H9 (cell line): ENCODE measurements at regions not wholly inside any gene's neighbourhood (a gene's known extent, or its start where the extent isn't known, plus 50 kb on each side); places are given as distances from the start of the nearest gene placed in this dataset.

ENCODE experiments used
- DNase-seq: peaks from one replicate; pipeline ENCODE4 v3.0.0-alpha.2; 2017
- H2AFZ ChIP-seq: one replicate; pipeline ENCODE4 v1.6.1; 2013; ENCODE audit warnings: mild to moderate bottlenecking, low read length, control low read depth, moderate library complexity
- H2AK5ac ChIP-seq: 2 replicates; pipeline ENCODE4 v1.6.1; 2013; ENCODE audit warnings: low read length, control low read depth, mixed read lengths; ENCODE audit not compliant: insufficient read length
- H2BK120ac ChIP-seq: one replicate; pipeline ENCODE4 v1.6.1; 2013; ENCODE audit warnings: low read depth, mild to moderate bottlenecking, low read length, control low read depth, inconsistent platforms; ENCODE audit not compliant: poor library complexity, severe bottlenecking
- H2BK12ac ChIP-seq: 2 replicates; pipeline ENCODE4 v1.6.1; 2013; ENCODE audit warnings: low read length, control low read depth, mixed read lengths, low read depth; ENCODE audit not compliant: insufficient read length
- H2BK15ac ChIP-seq: 2 replicates; pipeline ENCODE4 v1.6.1; 2013; ENCODE audit warnings: low read depth, low read length, control low read depth
- H2BK20ac ChIP-seq: one replicate; pipeline ENCODE4 v1.6.1; 2013; ENCODE audit warnings: low read depth, mild to moderate bottlenecking, low read length, control low read depth, inconsistent platforms; ENCODE audit not compliant: poor library complexity, severe bottlenecking
- H2BK5ac ChIP-seq: 2 replicates; pipeline ENCODE4 v1.6.1; 2013; ENCODE audit warnings: low read length, control low read depth, mixed read lengths; ENCODE audit not compliant: insufficient read length
- H3K14ac ChIP-seq: 2 replicates; pipeline ENCODE4 v1.6.1; 2013; ENCODE audit warnings: low read length, control low read depth; ENCODE audit not compliant: insufficient read depth
- H3K18ac ChIP-seq: 2 replicates; pipeline ENCODE4 v1.6.1; 2013; ENCODE audit warnings: low read depth, mild to moderate bottlenecking, mixed read lengths, low read length, control low read depth; ENCODE audit not compliant: insufficient read length
- H3K23ac ChIP-seq: 2 replicates; pipeline ENCODE4 v1.6.1; 2013; ENCODE audit warnings: low read length, control low read depth, mixed read lengths, low read depth; ENCODE audit not compliant: insufficient read length
- H3K23me2 ChIP-seq: 2 replicates; pipeline ENCODE4 v1.6.1; 2013; ENCODE audit warnings: low read depth, mild to moderate bottlenecking, mixed read lengths, low read length, control low read depth; ENCODE audit not compliant: insufficient read length, poor library complexity, severe bottlenecking
- H3K27ac ChIP-seq: 2 replicates; pipeline ENCODE4 v1.5.1; 2013; ENCODE audit warnings: low read length, control low read depth, mixed read lengths, low read depth; ENCODE audit not compliant: insufficient read length
- H3K27me3 ChIP-seq: 2 replicates; pipeline ENCODE4 v1.6.1; 2013; ENCODE audit warnings: low read length, control low read depth, inconsistent platforms; ENCODE audit not compliant: insufficient read depth
- H3K4ac ChIP-seq: 2 replicates; pipeline ENCODE4 v1.6.1; 2013; ENCODE audit warnings: low read depth, mild to moderate bottlenecking, control low read depth, inconsistent platforms, low read length, moderate library complexity
- H3K4me1 ChIP-seq: 2 replicates; pipeline ENCODE4 v1.6.1; 2013; ENCODE audit warnings: low read length, control low read depth, inconsistent platforms; ENCODE audit not compliant: insufficient read depth
- H3K4me2 ChIP-seq: 2 replicates; pipeline ENCODE4 v1.6.1; 2013; ENCODE audit warnings: low read length, control low read depth, mixed read lengths; ENCODE audit not compliant: insufficient read length, insufficient read depth
- H3K56ac ChIP-seq: 2 replicates; pipeline ENCODE4 v1.6.1; 2013; ENCODE audit warnings: low read depth, mild to moderate bottlenecking, mixed read lengths, low read length, control low read depth; ENCODE audit not compliant: insufficient read length
- H3K79me1 ChIP-seq: 2 replicates; pipeline ENCODE4 v1.6.1; 2013; ENCODE audit warnings: low read depth, mild to moderate bottlenecking, moderate library complexity, low read length, control low read depth, inconsistent platforms; ENCODE audit not compliant: insufficient read depth, poor library complexity, severe bottlenecking
- H3K79me2 ChIP-seq: 2 replicates; pipeline ENCODE4 v1.6.1; 2013; ENCODE audit warnings: low read length, control low read depth, inconsistent platforms; ENCODE audit not compliant: insufficient read depth
- H3K9ac ChIP-seq: 2 replicates; pipeline ENCODE4 v1.6.1; 2013; ENCODE audit warnings: low read length, control low read depth, mixed read lengths; ENCODE audit not compliant: insufficient read length; ENCODE audit errors: extremely low read depth
- H3K9me3 ChIP-seq: one replicate; pipeline ENCODE4 v1.6.1; 2013; ENCODE audit warnings: low read depth, low read length, inconsistent platforms; ENCODE audit not compliant: control insufficient read depth
- H3T11ph ChIP-seq: one replicate; pipeline ENCODE4 v1.6.1; 2013; ENCODE audit warnings: mild to moderate bottlenecking, low read length, control low read depth, inconsistent platforms
- H4K20me1 ChIP-seq: one replicate; pipeline ENCODE4 v1.6.1; 2013; ENCODE audit not compliant: control insufficient read depth, insufficient read length, insufficient read depth
- H4K5ac ChIP-seq: 2 replicates; pipeline ENCODE4 v1.6.1; 2013; ENCODE audit warnings: low read depth, mild to moderate bottlenecking, mixed read lengths, low read length, control low read depth; ENCODE audit not compliant: insufficient read length
- H4K8ac ChIP-seq: replicated peaks from 2 replicates; pipeline ENCODE4 v1.6.1; 2013; ENCODE audit warnings: low read length, control low read depth, mixed read lengths, low read depth; ENCODE audit not compliant: insufficient read length
- H4K91ac ChIP-seq: 2 replicates; pipeline ENCODE4 v1.6.1; 2013; ENCODE audit warnings: low read depth, mild to moderate bottlenecking, moderate library complexity, mixed read lengths, low read length, control low read depth; ENCODE audit not compliant: insufficient read length
- H3K27ac Mint-ChIP-seq, 3 experiments: 2 replicates in 2 of 3; 3 replicates in 1 of 3; pipeline ENCODE4 v1.8.0; 2020 to 2021; ENCODE audit warnings: mixed read lengths in 3 of 3, mild to moderate bottlenecking in 1 of 3, moderate library complexity in 1 of 3
- H3K27me3 Mint-ChIP-seq: 2 replicates; pipeline ENCODE4 v1.8.0; 2021; ENCODE audit warnings: low read depth, mild to moderate bottlenecking, moderate library complexity, mixed read lengths
- H3K36me3 Mint-ChIP-seq, 3 experiments: 2 replicates in 2 of 3; 3 replicates in 1 of 3; pipeline ENCODE4 v1.8.0; 2020 to 2021; ENCODE audit warnings: low read depth in 3 of 3, mixed read lengths in 3 of 3; ENCODE audit not compliant: insufficient read depth in 1 of 3
- H3K4me1 Mint-ChIP-seq, 2 experiments: 2 replicates each; pipeline ENCODE4 v1.8.0; 2020; ENCODE audit warnings: mixed read lengths in 2 of 2
- H3K4me3 Mint-ChIP-seq, 2 experiments: 2 replicates in 1 of 2; 3 replicates in 1 of 2; pipeline ENCODE4 v1.8.0; 2020 to 2021; ENCODE audit warnings: mild to moderate bottlenecking in 2 of 2, mixed read lengths in 2 of 2, moderate library complexity in 1 of 2
- H3K9me3 Mint-ChIP-seq, 2 experiments: 2 replicates in 1 of 2; 3 replicates in 1 of 2; pipeline ENCODE4 v1.8.0; 2020; ENCODE audit warnings: mild to moderate bottlenecking in 2 of 2, mixed read lengths in 2 of 2, moderate library complexity in 1 of 2
- CTCF ChIP-seq: fragments of 200-600 bp; sonication (generic); conservative IDR thresholded peaks from 3 replicates; pipeline ENCODE4 v1.8.0; 2021; ENCODE audit warnings: antibody characterized with exemption, mild to moderate bottlenecking
- WGBS: extraction: QIAGEN DNeasy Blood & Tissue Kit; methylation state at CpG from one replicate; pipeline ENCODE4 v1.1.7; 2013; ENCODE audit warnings: missing lambda C conversion rate, low lambda C conversion rate, mixed read lengths; ENCODE audit not compliant: insufficient read length; ENCODE audit errors: extremely low coverage; 5-methylcytosine and 5-hydroxymethylcytosine counted together

DNA sequence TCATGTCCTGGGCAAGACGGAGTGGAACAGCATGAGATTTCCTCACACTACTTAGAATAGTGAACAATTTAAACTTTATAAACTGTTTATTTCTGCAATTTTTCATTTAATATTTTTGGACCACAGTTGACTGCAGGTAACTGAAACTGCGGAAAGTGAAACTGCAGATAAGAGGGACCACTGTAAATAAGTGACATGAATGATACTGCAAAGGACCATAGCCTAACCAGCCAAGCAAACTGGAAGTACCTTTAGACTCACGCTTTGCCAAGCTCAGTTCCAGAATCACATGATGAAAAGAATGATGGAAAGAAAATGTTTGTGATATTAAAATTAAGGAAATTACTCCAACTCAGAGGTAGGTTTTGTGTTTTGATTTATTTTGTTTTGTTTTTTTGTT, 94.6 kb upstream of the ITGA4 start:
- no peak overlapping the region for H2BK12ac ChIP-seq
- no peak overlapping the region for H3K4me3 Mint-ChIP-seq
- H2BK15ac ChIP-seq: no peak overlapping the region
- no peak overlapping the region for H3K27ac ChIP-seq
- no peaks in the 10 kb centered on the region for H3K23me2 ChIP-seq
- H2AFZ ChIP-seq: no peak overlapping the region
- H3K27me3 Mint-ChIP-seq: no peaks in the 10 kb centered on the region
- H3K27me3 ChIP-seq: no peaks in the 10 kb centered on the region
- H3K23ac ChIP-seq: no peak overlapping the region
- no peaks in the 10 kb centered on the region for H3K4me1 Mint-ChIP-seq
- no peak overlapping the region for H3K4me2 ChIP-seq
- DNase-seq: no peak
- no peak overlapping the region for H3K56ac ChIP-seq
- H4K8ac ChIP-seq: no peak overlapping the region
- H3K9me3 ChIP-seq: no peaks in the 10 kb centered on the region
- H3K9ac ChIP-seq: no peak overlapping the region
- H2BK120ac ChIP-seq: no peak overlapping the region
- no peak overlapping the region for H2AK5ac ChIP-seq
- no peak overlapping the region for H3T11ph ChIP-seq
- no peaks in the 10 kb centered on the region for H3K9me3 Mint-ChIP-seq
- no peaks in the 10 kb centered on the region for H3K79me1 ChIP-seq
- H4K5ac ChIP-seq: no peak overlapping the region
- no peak overlapping the region for H3K4ac ChIP-seq
- H4K20me1 ChIP-seq: no peaks in the 10 kb centered on the region
- H3K79me2 ChIP-seq: no peaks in the 10 kb centered on the region
- H3K36me3 Mint-ChIP-seq: no peaks in the 10 kb centered on the region
- no peaks in the 10 kb centered on the region for H3K4me1 ChIP-seq
- no peak overlapping the region for H4K91ac ChIP-seq
- WGBS: no CpG with 5 or more reads among the region's 3 CpGs
- TF ChIP-seq CTCF: no peak
- no peak overlapping the region for H3K14ac ChIP-seq
- no peak overlapping the region for H3K18ac ChIP-seq
- H2BK20ac ChIP-seq: no peak overlapping the region
- no peak overlapping the region for H2BK5ac ChIP-seq
- H3K27ac Mint-ChIP-seq: no peak overlapping the region
